Hematopoietic multipotent progenitor cell treated with erythropoietin and hydrocortisone succinate and interleukin-3 and kit ligand, for 6 days (in vitro differentiated cells): ENCODE measurements at regions not wholly inside any gene's neighbourhood (a gene's known extent, or its start where the extent isn't known, plus 50 kb on each side); places are given as distances from the start of the nearest gene placed in this dataset.
"Not testable (repeated sequence)": the region's sequence is repeated elsewhere in the genome, so short reads cannot be mapped to it uniquely, and the experiment has no call there.

Experiments used
- DNase-seq: peaks from one replicate; pipeline ENCODE4 v3.0.0-alpha.2; 2015

GRCh38 chr4:183044924-183045640 is 54.0 kb upstream of the WWC2 start:
- not testable (repeated sequence) for DNase-seq

GRCh38 chr4:183038436-183038835 is 60.6 kb upstream of the WWC2 start:
- no peak for DNase-seq

GRCh38 chr4:183035726-183036415 is 63.2 kb upstream of the WWC2 start:
- no peak for DNase-seq

- no peak for DNase-seq
Measured at GRCh38 chr4:183035256-183035655, 63.8 kb upstream of the WWC2 start.

- DNase-seq, result no peak
Measured at GRCh38 chr4:183030823-183031222, 68.2 kb upstream of the WWC2 start.

- no peak for DNase-seq
Measured at GRCh38 chr4:183030309-183030708, 68.7 kb upstream of the WWC2 start.

GRCh38 chr4:183029365-183029764 is 69.7 kb upstream of the WWC2 start:
- DNase-seq, result no peak

GRCh38 chr4:183026701-183027100 is 72.4 kb upstream of the WWC2 start:
- no peak for DNase-seq

GRCh38 chr4:183022617-183023016 is 76.4 kb upstream of the WWC2 start:
- no peak for DNase-seq

- DNase-seq, result no peak
Measured at GRCh38 chr4:183017962-183018361, 81.1 kb upstream of the WWC2 start.

- DNase-seq, result no peak
Measured at GRCh38 chr4:183014361-183015084, 84.5 kb upstream of the WWC2 start.

GRCh38 chr4:183013730-183014002 is 85.4 kb upstream of the WWC2 start:
- no peak for DNase-seq

- DNase-seq, result no peak
Measured at GRCh38 chr4:183012879-183013729, 86.0 kb upstream of the WWC2 start.

- peak; percentile 8 for DNase-seq
Measured at GRCh38 chr4:183011213-183011907, 87.7 kb upstream of the WWC2 start.

GRCh38 chr4:183008492-183008891 is 90.6 kb upstream of the WWC2 start:
- DNase-seq, result no peak

GRCh38 chr4:183004370-183004769 is 87.2 kb upstream of the DCTD start:
- DNase-seq, result not testable (repeated sequence)

GRCh38 chr4:182994171-182994570 is 77.0 kb upstream of the DCTD start:
- DNase-seq, result no peak

GRCh38 chr4:182978152-182978827 is 61.1 kb upstream of the DCTD start:
- no peak for DNase-seq

- DNase-seq, result peak; percentile 73
Measured at GRCh38 chr4:182975806-182976205, 58.6 kb upstream of the DCTD start.

GRCh38 chr4:182973941-182974340 is 56.8 kb upstream of the DCTD start:
- DNase-seq, result no peak

- no peak for DNase-seq
Measured at GRCh38 chr4:182973511-182973911, 56.3 kb upstream of the DCTD start.

GRCh38 chr4:182971702-182972101 is 54.5 kb upstream of the DCTD start:
- DNase-seq, result no peak
